ENCODE measurements at regions not wholly inside any gene's neighbourhood (a gene's known extent, or its start where the extent isn't known, plus 50 kb on each side); places are given as distances from the start of the nearest gene placed in this dataset.
A peak's percentile ranks its signal among the peaks of the same experiment; 100 is the strongest.
"Not testable (repeated sequence)": the region's sequence is repeated elsewhere in the genome, so short reads cannot be mapped to it uniquely, and the experiment has no call there.

DNA sequence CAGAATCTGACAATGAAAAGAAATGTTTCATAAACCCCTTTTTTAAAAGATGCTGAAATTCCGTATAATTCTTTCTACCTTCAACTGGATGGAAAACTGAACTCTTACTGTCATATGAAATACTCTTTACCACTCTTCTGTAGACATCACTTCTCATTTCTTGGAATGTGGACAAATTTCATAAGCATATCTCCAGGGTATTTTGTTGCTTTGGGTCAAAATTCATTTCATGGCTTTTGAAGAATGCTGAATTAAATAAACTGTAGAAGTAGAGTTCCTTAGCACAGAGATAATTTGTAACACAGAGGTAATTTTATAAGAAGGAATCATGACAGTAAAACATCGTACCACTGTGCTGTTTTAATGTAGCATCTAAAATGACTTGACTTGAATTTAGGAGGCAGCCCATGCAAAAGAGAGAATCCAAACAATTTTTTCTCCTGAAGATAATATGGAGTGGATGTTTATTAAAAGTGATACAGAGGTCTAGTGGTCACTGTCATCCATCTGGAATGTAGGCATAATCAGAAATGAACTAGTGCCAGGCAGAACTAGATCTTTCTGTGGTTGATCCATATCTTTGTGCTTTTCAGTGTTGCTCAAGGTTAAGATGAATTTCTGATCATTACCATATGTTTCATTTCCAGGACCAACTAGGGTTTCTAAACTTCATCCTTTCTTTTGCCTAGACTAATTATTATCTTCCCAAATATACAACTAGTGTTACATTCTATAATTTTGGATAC, 492.0 kb downstream of the KIF20B start:
- DNase-seq (ENCODE audit: low spot score), result no peak

DNA sequence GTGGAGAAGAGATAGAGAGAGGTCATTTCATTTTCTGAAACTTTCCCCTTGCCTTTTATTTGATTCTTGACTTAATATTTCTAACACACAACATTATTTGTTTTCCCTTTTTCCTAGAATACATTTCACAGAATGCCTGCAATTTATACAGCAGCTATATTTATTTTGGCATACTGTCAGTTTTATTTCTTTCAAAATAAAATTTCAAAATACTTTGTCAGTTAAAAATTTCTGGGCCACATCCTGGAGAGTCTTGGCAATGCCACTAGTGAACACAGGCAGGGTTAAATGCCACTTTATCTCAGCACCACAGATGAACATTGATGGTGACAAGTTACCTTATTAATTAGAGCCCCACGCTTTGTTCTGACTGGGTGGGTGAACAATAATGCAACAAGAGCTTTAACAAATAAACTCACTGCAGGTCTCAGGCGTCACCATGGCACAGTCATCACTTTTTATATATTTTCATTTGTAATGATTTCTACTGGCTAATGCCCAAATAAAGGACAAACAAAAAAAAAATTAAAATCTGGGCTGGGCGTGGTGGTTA, 494.0 kb downstream of the KIF20B start:
- DNase-seq (ENCODE audit: low spot score), result no peak

DNA sequence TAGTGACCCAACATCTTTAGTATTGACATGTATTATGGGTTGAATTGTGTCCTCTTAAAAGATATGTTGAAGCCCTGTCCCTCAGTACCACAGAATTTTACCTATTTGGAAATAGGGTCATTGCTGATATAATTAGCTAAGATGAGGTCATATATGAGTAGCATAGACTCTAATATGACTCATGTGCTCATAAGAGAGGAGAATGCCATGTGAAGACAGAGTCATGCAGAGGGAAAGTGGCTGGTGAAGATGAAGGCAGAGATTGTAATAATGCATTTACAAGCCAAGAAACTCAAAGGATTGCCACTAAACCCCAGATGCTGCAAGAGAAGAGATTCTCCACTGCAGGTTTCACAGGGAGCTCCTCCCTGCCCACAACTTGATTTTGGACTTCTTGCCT, 496.4 kb downstream of the KIF20B start:
- no peak for DNase-seq (ENCODE audit: low spot score)

DNA sequence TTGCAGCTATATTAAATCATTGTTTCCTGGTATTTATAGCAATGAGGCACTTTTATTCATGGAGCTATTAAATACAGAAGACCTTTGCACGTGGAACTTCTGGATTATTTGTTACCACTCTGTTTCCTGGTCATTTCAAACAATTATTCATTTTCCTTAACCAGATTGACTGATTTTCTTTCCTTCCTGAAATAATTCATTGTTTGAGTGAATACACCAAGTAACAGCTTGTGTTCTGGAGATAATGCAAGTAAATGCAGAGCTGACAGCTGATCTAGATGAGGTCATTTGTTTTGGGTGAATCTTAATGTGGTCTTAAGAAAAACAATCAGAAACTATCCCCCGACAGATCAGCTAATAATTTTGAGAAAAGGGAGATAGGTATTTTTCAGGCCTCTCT, 497.7 kb downstream of the KIF20B start:
- no peak for DNase-seq (ENCODE audit: low spot score)

DNA sequence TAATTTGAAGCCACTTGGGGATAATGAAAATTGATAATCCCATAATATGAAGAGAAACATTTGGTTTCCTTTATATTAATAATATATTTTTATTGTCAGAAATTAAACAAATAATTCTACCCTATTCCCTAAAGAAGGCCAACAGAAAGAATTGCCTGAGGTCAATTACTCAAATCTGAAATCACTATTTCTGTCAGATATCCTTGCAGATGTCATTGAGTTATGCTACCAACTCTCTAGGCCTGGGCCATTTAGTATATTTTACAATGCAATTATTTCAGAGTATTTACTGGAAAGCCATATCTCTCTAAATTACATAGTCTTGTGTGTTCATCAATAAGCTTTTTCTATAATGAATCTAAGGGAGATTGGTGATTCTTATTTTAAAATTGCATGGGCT, 498.1 kb downstream of the KIF20B start:
- no peak for DNase-seq (ENCODE audit: low spot score)

DNA sequence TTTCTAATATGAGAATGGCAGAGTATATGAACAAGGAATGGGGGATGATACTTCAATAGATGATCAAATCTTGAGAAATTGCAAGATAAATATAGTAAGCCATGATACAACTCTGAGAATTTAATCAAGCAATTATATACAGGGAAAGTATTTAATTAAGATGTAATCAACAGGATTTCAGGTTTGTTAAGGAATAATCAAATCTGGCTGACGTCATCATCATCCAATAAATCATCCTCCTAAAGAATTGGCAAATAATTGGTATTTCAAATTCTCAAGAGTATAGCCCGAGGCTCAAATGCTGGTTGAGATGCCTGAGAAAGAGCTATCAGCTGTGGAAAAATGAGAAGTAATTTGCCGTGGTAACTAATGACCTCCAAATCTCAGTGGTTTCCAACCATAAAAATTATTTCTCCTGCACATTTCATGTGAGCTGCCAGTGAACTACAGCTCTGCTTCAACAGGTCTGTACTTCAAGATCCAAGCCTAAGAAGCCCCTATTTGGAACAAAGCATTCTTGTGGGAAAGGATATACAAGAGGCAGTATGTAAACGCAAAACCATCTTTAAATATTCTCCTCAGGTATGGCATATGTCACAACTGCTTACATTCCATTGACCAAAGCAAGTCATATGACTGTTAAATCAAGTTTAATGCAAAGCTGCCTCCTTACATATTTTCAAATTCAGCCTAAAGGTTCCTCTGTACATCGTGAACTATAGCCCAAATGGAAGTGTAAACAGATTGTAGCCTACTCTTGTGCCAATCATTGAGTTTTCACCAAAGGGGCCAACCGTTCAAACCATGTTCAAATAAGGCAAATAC, 503.0 kb downstream of the KIF20B start:
- no peak for DNase-seq (ENCODE audit: low spot score)

DNA sequence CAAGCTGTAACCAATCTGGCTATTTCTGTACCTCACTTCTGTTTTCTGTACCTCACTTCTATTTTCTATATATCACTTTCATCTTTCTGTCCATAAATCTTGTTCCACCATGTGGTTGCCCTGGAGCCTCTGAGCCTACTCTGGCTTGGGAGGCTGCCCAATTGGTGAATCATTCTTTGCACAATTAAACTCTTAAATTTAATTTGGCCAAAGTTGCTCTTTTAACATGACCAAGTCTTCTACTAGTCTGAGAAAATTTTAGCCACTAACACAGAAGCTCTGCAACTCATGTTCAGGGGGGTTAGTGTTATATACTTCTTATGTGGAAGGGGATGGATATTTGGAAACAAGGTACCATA, 503.5 kb downstream of the KIF20B start:
- no peak for DNase-seq (ENCODE audit: low spot score)

DNA sequence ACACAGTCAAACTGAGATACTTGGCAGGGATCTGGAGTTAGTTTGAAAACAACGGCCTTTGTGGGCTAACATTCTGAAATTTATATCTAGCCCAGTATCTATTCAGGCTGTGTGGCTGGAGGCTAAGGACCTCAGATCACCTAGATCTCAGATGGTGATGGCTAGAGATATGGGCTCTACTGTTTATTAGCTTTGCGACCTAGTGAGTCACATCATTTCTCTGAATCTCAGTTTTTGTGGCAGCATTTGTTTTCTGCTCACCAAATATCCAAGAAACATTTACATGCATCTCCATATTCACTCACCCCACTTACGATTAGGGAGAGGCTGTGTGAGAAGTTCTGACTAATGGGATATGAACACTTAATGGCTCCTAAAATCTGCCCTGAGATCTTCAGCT, 503.9 kb downstream of the KIF20B start:
- no peak for DNase-seq (ENCODE audit: low spot score)

DNA sequence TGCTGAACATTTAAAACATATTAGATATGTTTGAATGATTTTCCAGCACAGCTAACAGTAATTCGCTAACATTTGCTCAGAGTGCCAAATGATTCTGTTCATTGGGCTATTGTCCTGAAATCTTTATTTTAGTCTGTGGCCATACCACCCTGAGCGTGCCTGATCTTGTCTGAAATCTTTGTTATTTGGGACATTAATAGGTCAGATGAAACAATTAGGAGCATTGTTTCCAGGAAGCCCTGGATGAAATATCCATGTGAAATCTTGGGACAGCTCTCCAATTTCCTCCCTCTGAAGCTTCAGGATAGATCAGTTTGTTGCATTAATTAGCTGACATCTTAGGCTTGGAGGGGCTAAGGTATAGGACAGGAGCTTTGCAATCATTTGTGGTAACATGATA, 512.0 kb downstream of the KIF20B start:
- DNase-seq (ENCODE audit: low spot score), result no peak

DNA sequence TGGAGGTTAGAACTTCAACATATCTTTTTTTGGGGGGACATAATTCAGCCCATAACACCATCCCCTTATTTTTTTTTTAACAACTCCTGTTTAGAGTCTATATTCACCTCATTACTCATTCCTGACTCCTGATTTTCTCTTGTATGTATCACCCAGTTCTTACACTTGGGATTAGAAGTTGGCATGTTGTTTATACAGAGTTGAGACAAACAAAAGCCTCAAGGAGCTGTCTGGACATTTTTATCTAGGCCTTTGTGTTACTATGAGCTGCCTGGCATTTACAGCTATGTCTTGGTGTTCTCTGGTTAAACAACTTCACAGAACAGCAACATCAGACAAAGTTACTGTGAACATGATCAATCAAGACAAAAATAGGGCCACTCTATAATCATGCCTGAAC, 517.5 kb downstream of the KIF20B start:
- no peak for DNase-seq (ENCODE audit: low spot score)

DNA sequence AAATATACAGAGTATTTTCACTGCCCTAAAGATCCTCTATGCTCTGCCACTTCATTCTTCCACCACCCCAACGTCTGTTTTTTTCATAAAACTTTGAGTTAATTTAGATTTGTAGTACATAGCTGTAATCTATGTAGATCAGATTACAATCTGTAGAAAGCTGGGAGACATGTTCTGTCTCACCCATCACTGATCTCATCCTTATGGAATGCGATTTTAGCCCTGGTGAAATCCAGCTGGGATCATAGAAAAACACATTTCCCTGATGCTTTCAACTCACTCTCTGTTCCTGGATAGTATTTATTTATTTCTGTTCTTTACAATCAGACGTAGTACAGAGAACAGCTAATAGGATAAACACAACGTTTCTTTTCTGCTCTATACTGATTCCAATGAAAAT, 521.0 kb downstream of the KIF20B start:
- DNase-seq (ENCODE audit: low spot score), result no peak

DNA sequence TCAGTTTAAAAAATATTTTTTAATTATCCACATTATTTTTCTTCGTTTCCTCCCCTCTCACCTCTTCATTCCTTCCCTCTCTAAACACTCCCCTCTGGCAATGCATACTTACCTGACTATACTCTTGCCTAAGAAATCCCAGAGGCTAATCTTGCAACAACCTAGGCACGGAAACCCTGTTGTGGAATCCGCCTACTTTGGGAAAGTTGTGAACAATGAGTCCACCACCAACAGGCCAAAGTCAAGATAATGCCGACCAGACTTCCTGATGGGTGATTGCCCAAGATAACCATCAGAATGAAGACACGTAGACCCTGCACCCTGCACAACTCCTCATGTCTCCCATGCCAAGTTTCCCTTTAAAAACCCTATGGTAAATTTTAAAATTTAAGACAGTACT, 521.5 kb downstream of the KIF20B start:
- no peak for DNase-seq (ENCODE audit: low spot score)

DNA sequence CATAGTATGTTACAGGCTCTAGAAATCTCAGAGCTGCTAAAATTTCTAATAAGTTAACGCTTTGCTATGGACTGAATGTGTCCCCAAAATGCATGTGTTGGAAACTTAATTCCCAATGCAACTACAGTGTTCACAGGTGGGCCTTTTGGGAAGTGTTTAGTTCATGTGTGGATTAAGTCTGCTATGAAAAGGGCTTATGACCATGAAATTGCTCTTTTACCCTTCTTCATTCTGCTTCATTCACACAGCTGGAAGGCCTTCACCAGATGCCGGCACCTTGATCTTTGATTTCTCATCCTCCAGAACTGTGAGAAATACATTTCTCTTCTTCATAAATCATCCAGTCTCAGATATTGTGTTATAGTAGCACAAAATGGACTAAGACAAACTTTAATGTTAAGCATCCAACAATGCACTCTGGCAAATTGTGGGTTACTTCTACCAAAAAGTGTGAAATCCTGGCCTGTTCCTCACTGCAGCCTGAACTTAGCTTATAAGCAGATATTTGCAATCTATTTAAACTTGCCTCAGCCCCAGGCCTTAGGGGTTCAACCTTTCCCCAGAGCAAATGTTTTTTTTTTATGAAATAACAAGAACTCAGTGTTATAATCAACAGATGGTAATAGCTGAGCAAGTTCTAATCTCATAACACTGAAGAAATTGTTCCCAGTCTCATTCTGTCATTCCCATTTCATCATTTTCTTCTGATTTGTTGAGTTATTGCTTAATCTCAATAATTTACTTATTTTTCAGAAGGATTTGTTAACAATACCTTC, 523.6 kb downstream of the KIF20B start:
- DNase-seq (ENCODE audit: low spot score), result no peak

DNA sequence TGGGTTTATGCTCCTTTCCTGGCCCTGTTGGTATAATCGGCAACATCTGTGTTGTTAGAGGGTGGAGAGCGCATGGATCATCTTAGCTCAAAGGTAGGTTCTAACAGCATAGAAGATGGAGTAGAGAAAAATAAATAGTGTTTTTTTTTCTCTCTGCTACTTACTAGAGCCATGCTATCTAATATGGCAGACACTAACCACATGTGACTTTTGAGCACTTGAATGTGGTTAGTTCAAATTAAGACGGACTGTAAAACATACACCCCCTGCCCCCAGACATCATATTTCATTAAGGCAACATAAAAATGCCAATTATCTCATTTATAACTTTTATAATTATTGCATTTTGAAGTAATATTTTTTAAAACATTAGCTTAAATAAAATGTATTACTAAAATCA, 525.1 kb downstream of the KIF20B start:
- DNase-seq (ENCODE audit: low spot score), result no peak

DNA sequence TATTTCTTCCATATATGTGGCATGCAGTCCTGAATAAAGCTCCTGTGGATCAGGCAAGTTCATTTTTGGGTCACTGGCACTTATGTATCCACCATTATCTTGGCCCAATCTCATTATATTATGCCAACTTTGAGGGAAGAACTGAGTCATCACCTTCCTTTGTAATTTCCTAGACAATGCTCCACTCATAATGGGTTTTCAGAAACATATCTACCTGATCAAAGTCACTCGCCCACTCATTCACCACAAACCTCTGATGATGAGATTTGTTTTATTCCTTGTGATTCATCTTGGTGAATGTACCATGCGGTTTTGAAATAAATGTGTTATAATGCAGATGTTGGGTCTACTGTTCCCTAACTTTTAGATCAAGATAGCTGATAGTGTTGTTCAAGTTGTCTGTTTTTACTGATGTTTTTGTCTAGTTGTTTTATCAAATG, 525.8 kb downstream of the KIF20B start:
- peak; percentile 73 for DNase-seq (ENCODE audit: low spot score)

DNA sequence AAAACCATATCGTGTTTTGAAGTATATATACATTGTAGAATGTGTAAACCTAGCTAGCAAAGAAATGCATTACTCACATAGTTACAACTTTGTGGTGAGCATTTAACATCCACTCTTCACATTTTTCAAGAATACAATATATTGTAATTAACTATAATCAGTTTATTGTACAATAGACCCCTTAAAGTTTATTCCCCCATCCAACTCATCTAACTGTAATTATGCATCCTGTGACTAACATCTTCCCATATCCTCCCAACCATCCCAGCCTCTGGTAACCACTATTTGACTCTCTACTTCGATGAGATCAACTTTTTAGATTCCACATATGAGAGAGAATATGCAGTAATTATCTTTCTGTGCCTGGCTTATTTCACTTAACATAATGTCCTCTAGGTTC, 526.4 kb downstream of the KIF20B start:
- no peak for DNase-seq (ENCODE audit: low spot score)

DNA sequence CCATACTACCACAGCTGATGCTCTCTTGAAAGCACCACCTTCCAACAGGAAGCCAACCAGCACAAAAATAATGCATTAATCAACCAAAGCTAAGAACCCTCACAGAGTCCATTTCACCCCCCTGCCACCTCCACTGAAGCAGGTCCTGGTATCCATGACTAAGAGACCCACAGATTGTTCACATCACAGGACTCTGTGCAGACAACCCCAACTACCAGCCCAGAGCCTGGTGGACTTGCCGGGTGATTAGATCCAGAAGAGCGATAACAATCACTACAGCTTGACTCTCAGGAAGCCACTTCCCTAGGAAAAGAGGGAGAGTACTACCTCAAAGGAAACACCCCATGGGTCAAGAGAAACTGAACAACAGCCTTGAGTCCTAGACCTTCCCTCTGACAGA, 528.1 kb downstream of the KIF20B start:
- no peak for DNase-seq (ENCODE audit: low spot score)

DNA sequence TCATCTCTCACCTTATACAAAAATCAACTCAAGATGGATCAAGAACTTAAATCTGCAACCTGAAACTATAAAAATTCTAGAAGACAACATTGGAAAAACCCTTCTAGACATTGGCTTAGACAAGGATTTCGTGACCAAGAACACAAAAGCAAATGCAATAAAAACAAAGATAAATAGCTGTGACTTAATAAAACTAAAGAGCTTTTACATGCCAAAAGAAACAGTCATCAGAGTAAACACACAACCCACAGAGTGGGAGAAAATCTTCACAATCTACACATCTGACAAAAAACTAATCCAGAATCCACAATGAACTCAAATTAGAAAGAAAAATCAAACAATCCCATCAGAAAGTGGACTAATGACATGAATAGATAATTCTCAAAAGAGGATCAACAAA, 532.4 kb downstream of the KIF20B start:
- DNase-seq (ENCODE audit: low spot score), result not testable (repeated sequence)

DNA sequence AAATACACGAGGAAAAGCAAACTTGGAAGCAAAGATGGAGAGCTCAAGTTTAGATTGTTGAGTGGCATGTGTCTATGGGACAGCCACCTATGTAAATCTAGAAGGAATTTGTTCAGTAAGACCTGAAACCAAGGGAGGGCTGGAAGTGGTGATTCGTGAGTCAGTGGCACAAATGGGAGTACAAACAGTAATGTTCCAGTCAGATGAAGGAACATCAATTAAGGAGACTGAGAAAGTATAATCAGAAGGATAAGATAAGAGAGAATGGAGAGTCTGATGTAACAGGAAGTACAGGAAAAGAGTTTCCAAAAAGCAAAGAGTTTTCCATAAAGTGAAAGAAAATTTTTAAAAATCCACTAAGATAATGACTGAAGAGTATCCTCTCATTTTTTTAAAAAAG, 544.2 kb downstream of the KIF20B start:
- DNase-seq (ENCODE audit: low spot score), result no peak

DNA sequence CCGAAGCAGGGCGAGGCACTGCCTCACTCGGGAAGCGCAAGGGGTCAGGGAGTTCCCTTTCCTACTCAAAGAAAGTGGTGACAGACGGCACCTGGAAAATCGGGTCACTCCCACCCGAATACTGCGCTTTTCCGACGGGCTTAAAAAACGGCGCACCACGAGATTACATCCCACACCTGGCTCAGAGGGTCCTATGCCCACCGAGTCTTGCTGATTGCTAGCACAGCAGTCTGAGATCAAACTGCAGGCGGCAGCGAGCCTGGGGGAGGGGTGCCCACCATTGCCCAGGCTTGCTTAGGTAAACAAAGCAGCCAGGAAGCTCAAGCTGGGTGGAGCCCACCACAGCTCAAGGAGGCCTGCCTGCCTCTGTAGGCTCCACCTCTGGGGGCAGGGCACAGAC, 549.4 kb downstream of the KIF20B start:
- not testable (repeated sequence) for DNase-seq (ENCODE audit: low spot score)

DNA sequence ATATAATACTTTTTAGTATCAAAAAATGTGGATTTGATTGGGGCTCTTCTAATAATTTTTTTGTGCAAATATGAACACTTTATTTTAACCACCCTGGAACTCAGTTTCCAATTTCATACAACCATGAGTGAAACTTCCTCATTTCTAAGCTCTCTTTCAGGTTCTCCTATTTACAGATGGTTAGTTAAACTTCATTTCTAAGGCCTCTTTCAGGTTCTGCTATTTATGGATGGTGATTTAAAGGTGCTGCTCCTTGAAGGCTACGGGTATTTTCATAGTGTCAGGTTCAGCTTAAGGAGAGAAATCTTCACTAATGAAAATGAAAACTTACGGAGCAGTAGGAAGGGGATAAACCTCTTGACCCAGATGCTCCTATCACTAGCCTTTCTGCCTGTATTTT, 568.3 kb downstream of the KIF20B start:
- no peak for DNase-seq (ENCODE audit: low spot score)

DNA sequence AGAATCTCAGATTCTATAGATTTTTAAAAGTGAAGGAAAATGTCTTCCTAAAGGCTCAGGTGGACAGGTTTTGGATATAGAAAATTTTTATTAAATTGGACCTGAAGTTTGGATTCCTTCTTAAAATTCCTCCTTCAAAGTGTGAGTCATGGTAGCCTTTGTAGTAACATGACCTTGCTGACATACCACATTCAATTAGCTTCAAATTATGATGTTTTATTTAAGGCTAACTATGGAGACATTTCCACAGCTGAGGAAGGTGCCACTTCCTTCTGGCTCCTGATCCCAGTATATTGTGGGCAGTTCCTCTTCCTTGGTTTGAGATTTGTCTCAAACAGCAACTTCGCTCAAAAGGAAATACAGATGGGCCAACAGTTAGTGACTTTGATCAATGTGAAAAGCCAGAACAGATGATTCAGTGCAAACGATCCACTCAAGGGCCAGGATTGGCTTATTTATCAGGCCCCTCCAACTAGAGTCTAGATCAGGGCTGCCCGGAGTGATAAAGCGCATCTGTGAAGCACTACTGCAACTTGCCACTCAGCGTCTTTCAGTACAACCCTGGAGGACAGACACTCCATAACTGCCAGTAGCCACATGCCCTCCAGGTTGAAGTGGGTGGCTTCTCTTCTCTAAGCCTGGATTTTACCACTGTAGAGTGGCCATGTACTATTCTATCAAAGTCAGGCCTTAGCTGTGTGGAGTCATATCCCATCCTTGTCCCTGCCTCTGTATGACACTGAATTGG, 573.5 kb downstream of the KIF20B start:
- DNase-seq (ENCODE audit: low spot score), result no peak
